Mesendoderm (in vitro differentiated cells): ENCODE measurements at regions not wholly inside any gene's neighbourhood (a gene's known extent, or its start where the extent isn't known, plus 50 kb on each side); places are given as distances from the start of the nearest gene placed in this dataset.

Experiments
- DNase-seq: peaks from one replicate; pipeline ENCODE4 v3.0.0; 2013
- H2AK5ac ChIP-seq: 2 replicates; pipeline ENCODE4 v1.6.1; 2013; ENCODE audit warnings: low read length, inconsistent platforms
- H2BK120ac ChIP-seq: 2 replicates; pipeline ENCODE4 v1.6.1; 2013; ENCODE audit warnings: low read depth, mild to moderate bottlenecking, low read length, moderate library complexity, mixed read lengths
- H2BK15ac ChIP-seq: replicated peaks from 2 replicates; pipeline ENCODE4 v1.6.1; 2013; ENCODE audit warnings: low read depth, mild to moderate bottlenecking, moderate library complexity
- H2BK5ac ChIP-seq: 2 replicates; pipeline ENCODE4 v1.6.1; 2013; ENCODE audit warnings: low read length, inconsistent platforms
- H3K18ac ChIP-seq: 2 replicates; pipeline ENCODE4 v1.6.1; 2013; ENCODE audit warnings: mild to moderate bottlenecking, low read length, mixed read lengths
- H3K23ac ChIP-seq: one replicate; pipeline ENCODE4 v1.6.1; 2013; ENCODE audit warnings: low read length
- H3K27ac ChIP-seq: 2 replicates; pipeline ENCODE4 v1.5.1; 2013; ENCODE audit warnings: low read depth, mild to moderate bottlenecking, inconsistent platforms, low read length, moderate library complexity
- H3K27me3 ChIP-seq: 2 replicates; pipeline ENCODE4 v1.6.1; 2013; ENCODE audit warnings: low read length, control low read depth, mild to moderate bottlenecking, inconsistent platforms; ENCODE audit not compliant: insufficient read depth, poor library complexity
- H3K36me3 ChIP-seq: 2 replicates; pipeline ENCODE4 v1.6.1; 2013; ENCODE audit warnings: low read length, inconsistent platforms; ENCODE audit not compliant: control insufficient read depth, insufficient read depth
- H3K4ac ChIP-seq: one replicate; pipeline ENCODE4 v1.6.1; 2013; ENCODE audit warnings: low read depth, mild to moderate bottlenecking, low read length, moderate library complexity
- H3K4me1 ChIP-seq: 2 replicates; pipeline ENCODE4 v1.6.1; 2013; ENCODE audit warnings: low read depth, low read length, inconsistent platforms; ENCODE audit not compliant: control insufficient read depth
- H3K4me2 ChIP-seq: 2 replicates; pipeline ENCODE4 v1.6.1; 2013; ENCODE audit warnings: low read length
- H3K4me3 ChIP-seq: 2 replicates; pipeline ENCODE4 v1.5.1; 2013; ENCODE audit warnings: mild to moderate bottlenecking, low read length
- H3K56ac ChIP-seq: one replicate; pipeline ENCODE4 v1.6.1; 2013; ENCODE audit warnings: low read length
- H3K79me1 ChIP-seq: 2 replicates; pipeline ENCODE4 v1.6.1; 2013; ENCODE audit warnings: low read length, inconsistent platforms
- H3K79me2 ChIP-seq: 2 replicates; pipeline ENCODE4 v1.6.1; 2013; ENCODE audit warnings: mild to moderate bottlenecking, low read length; ENCODE audit not compliant: control insufficient read depth, insufficient read depth
- H3K9ac ChIP-seq: 2 replicates; pipeline ENCODE4 v1.6.1; 2013; ENCODE audit warnings: low read length, inconsistent platforms
- H4K5ac ChIP-seq: one replicate; pipeline ENCODE4 v1.6.1; 2013; ENCODE audit warnings: low read length
- H4K8ac ChIP-seq: one replicate; pipeline ENCODE4 v1.6.1; 2013; ENCODE audit warnings: low read depth, mild to moderate bottlenecking, control low read depth, low read length, moderate library complexity
- whole genome bisulfite sequencing: extraction: QIAGEN DNeasy Blood & Tissue Kit; methylation state at CpG from one replicate; pipeline ENCODE4 v1.1.7; 2013; ENCODE audit warnings: low lambda C conversion rate, missing lambda C conversion rate; ENCODE audit not compliant: insufficient coverage; ENCODE audit errors: extremely low coverage; 5-methylcytosine and 5-hydroxymethylcytosine counted together

GRCh38 chr12:94769776-94770759 is 119.7 kb upstream of the TMCC3 start:
- Histone ChIP-seq H3K79me2 (no peaks in the 10 kb centered on the region), H2BK15ac (no peak overlapping the region), H3K36me3 (no peaks in the 10 kb centered on the region), H3K23ac (no peak overlapping the region), H3K4me1 (no peaks in the 10 kb centered on the region), H4K5ac (no peak overlapping the region), H3K27ac (no peak overlapping the region), H3K18ac (no peak overlapping the region), H3K4me3 (no peak overlapping the region), H3K4ac (no peak overlapping the region), H2BK5ac (no peak overlapping the region), H2BK120ac (no peak overlapping the region), H3K4me2 (no peak overlapping the region), H3K9ac (no peak overlapping the region), H3K79me1 (no peaks in the 10 kb centered on the region), H3K27me3 (no peaks in the 10 kb centered on the region), H3K56ac (no peak overlapping the region), H2AK5ac (no peak overlapping the region), H4K8ac (no peak overlapping the region)
- WGBS = no CpG with 5 or more reads among the region's 5 CpGs
- no peak for DNase-seq

GRCh38 chr12:94769047-94769420 is 118.7 kb upstream of the TMCC3 start:
- Histone ChIP-seq H3K56ac (no peak overlapping the region), H2AK5ac (no peak overlapping the region), H2BK120ac (no peak overlapping the region), H3K9ac (no peak overlapping the region), H3K4me2 (no peak overlapping the region), H3K4ac (no peak overlapping the region), H3K4me3 (no peak overlapping the region), H3K79me2 (no peaks in the 10 kb centered on the region), H3K27me3 (no peaks in the 10 kb centered on the region), H3K79me1 (no peaks in the 10 kb centered on the region), H4K5ac (no peak overlapping the region), H4K8ac (no peak overlapping the region), H2BK5ac (no peak overlapping the region), H2BK15ac (no peak overlapping the region), H3K4me1 (no peaks in the 10 kb centered on the region), H3K18ac (no peak overlapping the region), H3K36me3 (no peaks in the 10 kb centered on the region), H3K27ac (no peak overlapping the region), H3K23ac (no peak overlapping the region)
- WGBS = no CpG with 5 or more reads among the region's 8 CpGs
- DNase-seq = no peak

- H3K27ac ChIP-seq = no peak overlapping the region
- no peak overlapping the region for H2AK5ac ChIP-seq
- H3K18ac ChIP-seq = no peak overlapping the region
- no peaks in the 10 kb centered on the region for H3K4me1 ChIP-seq
- H2BK15ac ChIP-seq = no peak overlapping the region
- WGBS = no CpG with 5 or more reads among the region's 7 CpGs
- no peak overlapping the region for H4K8ac ChIP-seq
- no peak overlapping the region for H4K5ac ChIP-seq
- no peaks in the 10 kb centered on the region for H3K36me3 ChIP-seq
- no peak overlapping the region for H2BK5ac ChIP-seq
- H3K56ac ChIP-seq = no peak overlapping the region
- H3K4ac ChIP-seq = no peak overlapping the region
- H2BK120ac ChIP-seq = no peak overlapping the region
- H3K27me3 ChIP-seq = no peaks in the 10 kb centered on the region
- no peak overlapping the region for H3K23ac ChIP-seq
- H3K4me2 ChIP-seq = no peak overlapping the region
- no peaks in the 10 kb centered on the region for H3K79me1 ChIP-seq
- H3K4me3 ChIP-seq = no peak overlapping the region
- H3K9ac ChIP-seq = no peak overlapping the region
- DNase-seq = no peak
- H3K79me2 ChIP-seq = no peaks in the 10 kb centered on the region
These were observed 118.2 kb upstream of the TMCC3 start for GRCh38 chr12:94768398-94769046.

GRCh38 chr12:94767956-94768355 is 117.6 kb upstream of the TMCC3 start:
- no peak overlapping the region for H4K5ac ChIP-seq
- H3K79me1 ChIP-seq = no peaks in the 10 kb centered on the region
- H3K18ac ChIP-seq = no peak overlapping the region
- H3K4me2 ChIP-seq = no peak overlapping the region
- no peak overlapping the region for H3K56ac ChIP-seq
- no peak overlapping the region for H3K4me3 ChIP-seq
- DNase-seq = no peak
- H3K27ac ChIP-seq = no peak overlapping the region
- H3K79me2 ChIP-seq = no peaks in the 10 kb centered on the region
- no peak overlapping the region for H2BK120ac ChIP-seq
- no peak overlapping the region for H3K9ac ChIP-seq
- WGBS = no CpG with 5 or more reads among the region's 5 CpGs
- no peaks in the 10 kb centered on the region for H3K27me3 ChIP-seq
- no peak overlapping the region for H2AK5ac ChIP-seq
- no peak overlapping the region for H3K4ac ChIP-seq
- H3K36me3 ChIP-seq = no peaks in the 10 kb centered on the region
- no peaks in the 10 kb centered on the region for H3K4me1 ChIP-seq
- H2BK15ac ChIP-seq = no peak overlapping the region
- H3K23ac ChIP-seq = no peak overlapping the region
- no peak overlapping the region for H4K8ac ChIP-seq
- H2BK5ac ChIP-seq = no peak overlapping the region

GRCh38 chr12:94766397-94766796 is 116.0 kb upstream of the TMCC3 start:
- no peak overlapping the region for H3K4me3 ChIP-seq
- H3K4me1 ChIP-seq = no peaks in the 10 kb centered on the region
- no peak overlapping the region for H4K8ac ChIP-seq
- H2BK120ac ChIP-seq = no peak overlapping the region
- no peak overlapping the region for H2BK15ac ChIP-seq
- DNase-seq = no peak
- H3K36me3 ChIP-seq = no peaks in the 10 kb centered on the region
- H3K79me1 ChIP-seq = no peaks in the 10 kb centered on the region
- no peak overlapping the region for H3K4me2 ChIP-seq
- H3K27me3 ChIP-seq = no peaks in the 10 kb centered on the region
- no peak overlapping the region for H4K5ac ChIP-seq
- no peak overlapping the region for H3K4ac ChIP-seq
- no peak overlapping the region for H3K23ac ChIP-seq
- H3K56ac ChIP-seq = no peak overlapping the region
- no peak overlapping the region for H2AK5ac ChIP-seq
- no peaks in the 10 kb centered on the region for H3K79me2 ChIP-seq
- H2BK5ac ChIP-seq = no peak overlapping the region
- H3K27ac ChIP-seq = no peak overlapping the region
- H3K18ac ChIP-seq = no peak overlapping the region
- WGBS = no CpG with 5 or more reads among the region's 1 CpG
- H3K9ac ChIP-seq = no peak overlapping the region
